H1 (cell line): ENCODE measurements at regions not wholly inside any gene's neighbourhood (a gene's known extent, or its start where the extent isn't known, plus 50 kb on each side); places are given as distances from the start of the nearest gene placed in this dataset.

ENCODE experiments used
- CTCF ChIA-PET: fragments of 300-600 bp; sonication (Branson Sonifier 250); formaldehyde crosslinking; loops from one replicate; lab custom pipeline; 2021; ENCODE audit not compliant: partially characterized antibody; lab: Charles Lee
- POLR2A ChIA-PET: fragments of 300-600 bp; sonication (Branson Sonifier 250); formaldehyde crosslinking; loops from one replicate; lab custom pipeline; 2021; ENCODE audit warnings: inconsistent platforms; ENCODE audit not compliant: partially characterized antibody; lab: Charles Lee
- DNase-seq, 2 experiments: peaks; one replicate each; pipeline versions ENCODE4 v3.0.0 to v3.0.0-alpha.2; 2010 to 2022; ENCODE audit warnings: low spot score in 2 of 2, low read depth in 1 of 2, mixed read lengths in 1 of 2
- FAIRE-seq: peaks from 2 replicates; lab custom pipeline; 2011; peaks lifted over from hg19 to GRCh38; lab: Jason Lieb, UNC
- H2AFZ ChIP-seq: 2 replicates; pipeline ENCODE4 v1.8.1; 2012; ENCODE audit warnings: low read length, inconsistent platforms
- H2AK5ac ChIP-seq: 2 replicates; pipeline ENCODE4 v1.6.1; 2013; ENCODE audit warnings: low read depth, low read length
- H2BK120ac ChIP-seq: replicated peaks from 2 replicates; pipeline ENCODE3; 2013; ENCODE audit warnings: low read depth, low read length, inconsistent platforms
- H2BK12ac ChIP-seq: 2 replicates; pipeline ENCODE4 v1.6.1; 2013; ENCODE audit warnings: low read depth, low read length
- H2BK15ac ChIP-seq: 2 replicates; pipeline ENCODE4 v1.6.1; 2013; ENCODE audit warnings: low read length
- H2BK20ac ChIP-seq: 2 replicates; pipeline ENCODE4 v1.6.1; 2013; ENCODE audit warnings: low read length
- H2BK5ac ChIP-seq: 2 replicates; pipeline ENCODE4 v1.6.1; 2013; ENCODE audit warnings: low read depth, low read length
- H3K14ac ChIP-seq: 2 replicates; pipeline ENCODE4 v1.6.1; 2013; ENCODE audit warnings: inconsistent platforms; ENCODE audit not compliant: insufficient read length
- H3K18ac ChIP-seq: 2 replicates; pipeline ENCODE4 v1.6.1; 2013; ENCODE audit warnings: low read length; ENCODE audit errors: extremely low read depth
- H3K23ac ChIP-seq: 2 replicates; pipeline ENCODE4 v1.6.1; 2013; ENCODE audit warnings: inconsistent platforms; ENCODE audit not compliant: insufficient read length
- H3K23me2 ChIP-seq: 2 replicates; pipeline ENCODE4 v1.6.1; 2013; ENCODE audit warnings: low read depth, low read length
- H3K27ac ChIP-seq: 2 replicates; pipeline ENCODE4 v1.6.1; 2011; ENCODE audit warnings: low read depth, low read length, inconsistent platforms
- H3K27me3 ChIP-seq, 4 experiments: replicated peaks in 1 of 4; 1 replicate in 1 of 4; 2 replicates in 3 of 4; pipeline versions ENCODE4 v1.6.1 to v1.8.1; 2011 to 2013; ENCODE audit warnings: low read length in 3 of 4, mild to moderate bottlenecking in 3 of 4, inconsistent platforms in 2 of 4, mixed read lengths in 2 of 4, moderate library complexity in 1 of 4; ENCODE audit not compliant: control insufficient read depth in 3 of 4, insufficient read depth in 3 of 4; ENCODE audit errors: extremely low read depth in 1 of 4
- H3K36me3 ChIP-seq, 4 experiments: 2 replicates each; pipeline versions ENCODE4 v1.6.1 to v1.8.1; 2011 to 2013; ENCODE audit warnings: mild to moderate bottlenecking in 4 of 4, low read length in 3 of 4, moderate library complexity in 2 of 4, control low read depth in 1 of 4, inconsistent platforms in 1 of 4; ENCODE audit not compliant: insufficient read depth in 4 of 4, control insufficient read depth in 2 of 4
- H3K4ac ChIP-seq: replicated peaks from 2 replicates; pipeline ENCODE3; 2013; ENCODE audit warnings: low read length, low read depth, mixed read lengths, inconsistent platforms; ENCODE audit not compliant: insufficient read length
- H3K4me1 ChIP-seq, 4 experiments: replicated peaks in 1 of 4; 1 replicate in 1 of 4; 2 replicates in 3 of 4; pipeline versions ENCODE4 v1.6.1 to v1.8.1; 2011 to 2013; ENCODE audit warnings: low read length in 3 of 4, inconsistent platforms in 2 of 4, mixed read lengths in 1 of 4; ENCODE audit not compliant: insufficient read depth in 4 of 4, control insufficient read depth in 3 of 4
- H3K4me2 ChIP-seq, 2 experiments: 2 replicates each; pipeline versions ENCODE4 v1.6.1 to v1.8.1; 2011 to 2013; ENCODE audit warnings: low read depth in 2 of 2, low read length in 2 of 2, control low read depth in 1 of 2, inconsistent platforms in 1 of 2, mild to moderate bottlenecking in 1 of 2; ENCODE audit not compliant: insufficient read depth in 1 of 2
- H3K4me3 ChIP-seq, 4 experiments: fragments of 200-600, 300-600 bp in 1 of 4; sonication (generic), shearing (Covaris generic), sonication (Bioruptor Twin) in 1 of 4; 2 replicates each; pipeline versions ENCODE4 v1.5.1 to v1.8.1; 2011 to 2016; ENCODE audit warnings: low read length in 4 of 4, low read depth in 3 of 4, control low read depth in 2 of 4, inconsistent platforms in 2 of 4, mild to moderate bottlenecking in 2 of 4, mixed read lengths in 1 of 4, moderate library complexity in 1 of 4; ENCODE audit not compliant: insufficient read depth in 2 of 4; ENCODE audit errors: extremely low read depth in 1 of 4
- H3K56ac ChIP-seq: replicated peaks from 2 replicates; pipeline ENCODE3; 2013; ENCODE audit warnings: low read depth, mild to moderate bottlenecking, mixed read lengths, low read length, inconsistent platforms; ENCODE audit not compliant: insufficient read length
- H3K79me1 ChIP-seq: 2 replicates; pipeline ENCODE4 v1.6.1; 2013; ENCODE audit warnings: low read depth, low read length, control low read depth
- H3K79me2 ChIP-seq, 2 experiments: 2 replicates each; pipeline versions ENCODE4 v1.6.1 to v1.8.1; 2012 to 2013; ENCODE audit warnings: low read length in 2 of 2, mild to moderate bottlenecking in 2 of 2, inconsistent platforms in 1 of 2; ENCODE audit not compliant: insufficient read depth in 2 of 2, control insufficient read depth in 1 of 2
- H3K9ac ChIP-seq, 4 experiments: replicated peaks in 1 of 4; 1 replicate in 1 of 4; 2 replicates in 3 of 4; pipeline versions ENCODE4 v1.6.1 to v1.8.1; 2011 to 2013; ENCODE audit warnings: low read depth in 3 of 4, low read length in 3 of 4, control low read depth in 2 of 4, mild to moderate bottlenecking in 2 of 4, moderate library complexity in 2 of 4, inconsistent platforms in 1 of 4; ENCODE audit errors: extremely low read depth in 1 of 4
- H3K9me3 ChIP-seq, 2 experiments: 2 replicates each; pipeline versions ENCODE4 v1.6.1 to v1.8.1; 2012 to 2013; ENCODE audit warnings: mild to moderate bottlenecking in 2 of 2, moderate library complexity in 2 of 2, control low read depth in 1 of 2, inconsistent platforms in 1 of 2, low read depth in 1 of 2, low read length in 1 of 2, mixed read lengths in 1 of 2; ENCODE audit not compliant: insufficient read depth in 2 of 2
- H4K20me1 ChIP-seq, 2 experiments: replicated peaks in 1 of 2; 2 replicates each; pipeline versions ENCODE3 to v1.8.1; 2011 to 2013; ENCODE audit warnings: inconsistent platforms in 2 of 2, low read length in 2 of 2, mild to moderate bottlenecking in 1 of 2; ENCODE audit not compliant: insufficient read depth in 2 of 2, control insufficient read depth in 1 of 2
- H4K5ac ChIP-seq: 2 replicates; pipeline ENCODE4 v1.6.1; 2013; ENCODE audit warnings: low read length, low read depth, mixed read lengths, inconsistent platforms; ENCODE audit not compliant: insufficient read length
- H4K8ac ChIP-seq: 2 replicates; pipeline ENCODE4 v1.8.0; 2013; ENCODE audit warnings: mild to moderate bottlenecking, moderate library complexity, low read length, inconsistent platforms; ENCODE audit not compliant: insufficient read depth; ENCODE audit errors: extremely low read depth
- H4K91ac ChIP-seq: replicated peaks from 2 replicates; pipeline ENCODE3; 2013; ENCODE audit warnings: low read length, mixed read lengths, inconsistent platforms; ENCODE audit not compliant: insufficient read length
- ATF3 ChIP-seq: IDR thresholded peaks from 2 replicates; pipeline ENCODE4 v1.6.1; 2011; ENCODE audit warnings: low read depth, mild to moderate bottlenecking, low read length; ENCODE audit not compliant: insufficient read depth
- CREB1 ChIP-seq: IDR thresholded peaks from 2 replicates; pipeline ENCODE4 v1.6.1; 2012; ENCODE audit warnings: inconsistent platforms
- CTBP2 ChIP-seq: IDR thresholded peaks from 2 replicates; pipeline ENCODE4 v1.7.0; 2011; ENCODE audit warnings: borderline replicate concordance, mild to moderate bottlenecking, moderate library complexity, mixed read lengths, low read length; ENCODE audit not compliant: insufficient read depth, insufficient read length
- FOSL1 ChIP-seq: IDR thresholded peaks from 2 replicates; pipeline ENCODE4 v1.6.1; 2011; ENCODE audit warnings: mild to moderate bottlenecking, low read depth, low read length, moderate library complexity; ENCODE audit not compliant: insufficient read depth
- JUN ChIP-seq: IDR thresholded peaks from 2 replicates; pipeline ENCODE4 v1.6.1; 2011; ENCODE audit warnings: low read depth, mild to moderate bottlenecking, improper control_type of control experiment, low read length
- MAFK ChIP-seq: IDR thresholded peaks from 2 replicates; pipeline ENCODE4 v1.6.1; 2012; ENCODE audit warnings: low read depth, mild to moderate bottlenecking, improper control_type of control experiment, low read length
- MAX ChIP-seq: IDR thresholded peaks from 2 replicates; pipeline ENCODE4 v1.6.1; 2012; ENCODE audit warnings: inconsistent platforms
- NRF1 ChIP-seq: IDR thresholded peaks from 2 replicates; pipeline ENCODE4 v1.6.1; 2011; ENCODE audit warnings: mild to moderate bottlenecking, low read depth, low read length, improper control_type of control experiment
- RFX5 ChIP-seq: IDR thresholded peaks from 2 replicates; pipeline ENCODE4 v1.6.1; 2011; ENCODE audit warnings: low read depth, low read length, improper control_type of control experiment, borderline replicate concordance
- SP1 ChIP-seq: IDR thresholded peaks from 2 replicates; pipeline ENCODE4 v1.6.1; 2011; ENCODE audit warnings: low read depth, low read length
- SRF ChIP-seq: IDR thresholded peaks from 2 replicates; pipeline ENCODE4 v1.6.1; 2011; ENCODE audit warnings: mild to moderate bottlenecking, low read depth, low read length, moderate library complexity
- WGBS, 2 experiments: shearing (Covaris generic) in 1 of 2; methylation state at CpG; one replicate each; pipeline versions ENCODE4 v1.1.6 to v1.1.7; 2013 to 2015; ENCODE audit warnings: low lambda C conversion rate in 2 of 2, mixed read lengths in 2 of 2, inconsistent platforms in 1 of 2, low coverage in 1 of 2, missing lambda C conversion rate in 1 of 2; ENCODE audit not compliant: insufficient replicate concordance in 2 of 2, insufficient coverage in 1 of 2, insufficient read length in 1 of 2; ENCODE audit errors: extremely low coverage in 1 of 2, missing lambda C conversion rate in 1 of 2; 5-methylcytosine and 5-hydroxymethylcytosine counted together

- H3K9me3 ChIP-seq: no peaks in the 10 kb centered on the region
- WGBS, 2 experiments: 85% methylated on average over 10 of the region's 10 CpGs; no CpG with 5 or more reads in 1 of the 2 experiments
- no peak for TF ChIP-seq NRF1
- TF ChIP-seq RFX5: no peak
- no peak for TF ChIP-seq CTBP2
- TF ChIP-seq CREB1: no peak
- no peak for TF ChIP-seq SP1
- TF ChIP-seq ATF3: no peak
- no peak for TF ChIP-seq FOSL1
- no peak for TF ChIP-seq SRF
- no peak for TF ChIP-seq JUN
- TF ChIP-seq MAFK: no peak
- no peak for TF ChIP-seq MAX
- no peak overlapping the region for H3K4ac ChIP-seq
- H2BK12ac ChIP-seq: no peak overlapping the region
- no peaks in the 10 kb centered on the region for H4K20me1 ChIP-seq
- no peak overlapping the region for H4K5ac ChIP-seq
- H3K23me2 ChIP-seq: no peaks in the 10 kb centered on the region
- H2BK15ac ChIP-seq: no peak overlapping the region
- H3K9ac ChIP-seq: no peak overlapping the region
- no peak overlapping the region for H2AK5ac ChIP-seq
- CTCF ChIA-PET: interaction anchor here (1.5 kb wide), 1 partner anchor 9 kb away, joined by 3 read pairs; no protein-coding TSS in a partner anchor
- no peak overlapping the region for H2AFZ ChIP-seq
- H2BK5ac ChIP-seq: no peak overlapping the region
- DNase-seq (no peak), FAIRE-seq (no peak)
- H4K91ac ChIP-seq: no peak overlapping the region
- no peaks in the 10 kb centered on the region for H3K36me3 ChIP-seq
- no peak overlapping the region for H3K4me2 ChIP-seq
- POLR2A ChIA-PET: no interaction called here
- H3K79me1 ChIP-seq: no peaks in the 10 kb centered on the region
- no peak overlapping the region for H3K27ac ChIP-seq
- no peaks in the 10 kb centered on the region for H3K27me3 ChIP-seq
- no peak overlapping the region for H3K56ac ChIP-seq
- no peak overlapping the region for H2BK20ac ChIP-seq
- no peaks in the 10 kb centered on the region; a peak in 2 of 7 replicates for H3K4me1 ChIP-seq
- H3K4me3 ChIP-seq: no peak overlapping the region
- H3K79me2 ChIP-seq: no peaks in the 10 kb centered on the region
- no peak overlapping the region for H3K23ac ChIP-seq
- no peak overlapping the region for H3K18ac ChIP-seq
- H3K14ac ChIP-seq: no peak overlapping the region
- H2BK120ac ChIP-seq: no peak overlapping the region
- no peak overlapping the region for H4K8ac ChIP-seq
These were observed 249.1 kb upstream of the SALL3 start for GRCh38 chr18:78730546-78730945.
